GM21515 (cell line): ENCODE measurements at regions not wholly inside any gene's neighbourhood (a gene's known extent, or its start where the extent isn't known, plus 50 kb on each side); places are given as distances from the start of the nearest gene placed in this dataset.

Experiments used
- ATAC-seq: cut with Tn5 transposase; IDR thresholded peaks from one replicate; pipeline ENCODE4 v1.9.1; 2021; ENCODE audit not compliant: unreplicated experiment

DNA sequence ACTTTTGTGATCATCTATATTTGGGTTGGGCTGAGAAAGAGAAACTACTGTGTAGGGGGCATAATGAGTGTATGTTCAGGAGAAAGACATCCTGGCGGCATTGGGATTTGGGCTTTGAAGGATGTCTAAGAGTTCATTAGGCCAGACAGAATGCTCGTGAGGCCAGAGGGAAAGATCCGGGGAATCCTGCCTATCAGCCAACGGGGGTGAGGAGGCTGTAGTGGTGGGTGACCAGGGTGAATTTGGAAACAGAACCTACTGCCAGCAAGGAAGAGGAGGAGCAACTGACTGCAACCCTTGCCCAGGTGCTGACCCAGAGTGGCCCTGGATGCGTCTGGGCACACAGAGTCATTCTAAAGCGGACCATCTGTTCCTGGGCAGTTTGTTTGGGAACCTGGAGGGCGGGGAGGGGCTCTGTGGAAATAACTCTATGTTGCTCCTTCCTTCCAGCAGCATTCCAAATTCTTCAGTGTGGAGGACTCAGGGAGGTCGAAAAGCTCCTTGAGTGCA, 56.9 kb upstream of the ECE1 start:
- ATAC-seq, result no peak

- ATAC-seq, result no peak
Observed at GRCh38 chr1:21346365-21347071, 56.3 kb upstream of the ECE1 start.

DNA sequence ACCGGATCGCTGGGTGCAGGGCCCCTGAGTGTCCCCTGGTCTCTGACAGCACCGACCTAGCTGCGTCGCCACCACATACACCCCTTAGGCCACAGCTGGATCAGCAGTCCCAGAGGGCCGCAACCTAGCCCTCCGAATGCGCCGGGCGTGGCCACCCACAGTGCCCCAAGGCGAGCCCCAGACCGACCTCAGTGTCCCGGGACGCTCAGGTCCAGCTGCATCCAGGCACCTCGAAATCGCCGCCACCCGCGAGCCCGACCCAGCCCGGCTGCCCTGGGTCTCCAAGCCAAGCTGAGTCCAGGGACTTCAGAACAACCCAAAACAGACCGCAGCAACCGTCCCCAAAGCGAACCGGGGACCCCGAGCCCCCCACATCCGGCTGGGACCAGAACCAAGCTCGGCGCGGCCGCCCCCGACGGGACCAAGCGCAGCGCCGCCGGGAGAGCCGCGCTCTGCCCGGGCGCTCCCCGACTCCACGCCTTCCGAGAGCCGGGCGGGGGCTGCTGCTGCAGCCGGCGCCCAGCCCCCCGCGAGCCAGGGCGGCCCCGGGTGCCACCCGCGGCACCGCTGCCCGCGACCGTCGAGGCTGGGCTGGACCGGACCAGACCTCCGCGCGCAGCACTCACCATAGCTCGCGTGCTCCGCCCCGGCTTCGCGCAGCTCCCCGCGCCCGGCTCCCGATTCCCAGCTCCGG, 54.6 kb upstream of the ECE1 start:
- peak; percentile 28 for ATAC-seq

DNA sequence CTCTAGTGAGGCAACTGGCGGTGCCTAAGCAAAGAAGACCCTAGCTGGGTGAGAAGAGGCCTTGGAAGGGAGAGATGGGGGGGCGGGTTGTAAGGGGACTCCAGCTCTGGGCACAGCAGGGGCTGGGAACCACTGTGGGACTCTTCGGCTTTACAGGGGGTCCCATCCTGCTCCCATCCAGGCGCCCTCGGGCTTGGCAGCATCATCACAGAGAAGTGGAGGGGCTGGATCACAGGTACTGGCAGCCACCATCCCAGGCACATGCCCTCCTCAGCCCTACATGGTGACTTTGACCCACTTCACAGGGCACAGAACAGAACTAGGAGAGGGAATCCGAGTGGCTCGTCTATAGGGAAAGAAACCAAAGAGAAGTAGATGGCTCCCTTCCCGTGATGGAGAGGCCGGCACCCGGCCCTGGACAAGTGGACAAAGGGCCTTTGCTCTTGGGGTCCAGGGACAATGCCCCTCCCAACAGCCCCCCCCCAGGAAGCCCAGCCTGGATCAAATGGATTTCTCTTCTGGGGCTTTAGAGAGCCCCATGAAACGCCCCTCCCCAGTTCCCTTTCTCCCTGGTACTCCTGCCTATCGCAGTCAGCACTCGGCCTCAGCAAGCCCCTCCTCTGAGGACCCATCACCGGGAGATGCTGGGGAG, 54.0 kb upstream of the ECE1 start:
- ATAC-seq, result no peak

DNA sequence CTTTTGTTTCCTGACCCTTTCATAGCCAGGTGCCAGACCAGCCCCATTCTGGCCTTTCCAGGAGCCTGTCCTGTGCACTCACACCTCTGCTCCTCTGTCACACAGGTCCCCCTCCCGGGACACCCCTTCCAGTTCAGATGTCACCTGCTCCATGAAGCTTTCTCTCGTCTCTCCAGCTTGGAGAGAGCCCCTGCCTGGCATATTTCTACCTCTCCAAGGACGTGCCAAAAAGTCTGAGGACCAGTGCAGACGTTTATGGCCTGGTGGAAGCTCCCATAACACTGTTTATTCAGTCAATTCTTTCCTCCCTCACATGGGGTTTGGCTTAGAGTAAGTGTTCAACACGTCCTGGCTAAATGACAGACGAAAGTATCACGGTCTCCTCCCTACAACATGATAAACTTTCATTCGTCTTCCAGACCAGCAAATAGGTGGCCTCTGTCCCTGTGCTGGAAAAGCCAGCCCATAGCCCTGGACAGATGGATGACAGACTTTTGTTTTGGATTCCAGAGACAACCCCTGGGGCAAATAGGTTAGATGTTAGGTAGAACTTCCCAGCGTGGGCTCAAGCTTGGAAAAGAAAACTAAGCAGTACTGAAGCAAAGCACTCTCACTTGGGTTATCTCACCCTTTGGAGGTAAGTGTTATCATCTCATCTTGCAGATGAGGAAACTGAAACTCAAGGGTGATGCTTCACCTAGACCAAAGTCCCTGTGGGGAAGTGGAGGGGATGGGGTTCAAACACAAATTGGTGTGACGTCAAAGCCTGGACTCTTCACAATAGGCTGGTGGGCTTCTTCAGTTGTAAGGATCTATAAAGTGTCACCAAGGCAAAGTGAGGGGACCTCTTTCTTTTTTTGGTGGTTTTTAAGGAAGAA, 52.9 kb upstream of the ECE1 start:
- no peak for ATAC-seq

- no peak for ATAC-seq
Observed at GRCh38 chr1:21341517-21342078, 51.3 kb upstream of the ECE1 start.

DNA sequence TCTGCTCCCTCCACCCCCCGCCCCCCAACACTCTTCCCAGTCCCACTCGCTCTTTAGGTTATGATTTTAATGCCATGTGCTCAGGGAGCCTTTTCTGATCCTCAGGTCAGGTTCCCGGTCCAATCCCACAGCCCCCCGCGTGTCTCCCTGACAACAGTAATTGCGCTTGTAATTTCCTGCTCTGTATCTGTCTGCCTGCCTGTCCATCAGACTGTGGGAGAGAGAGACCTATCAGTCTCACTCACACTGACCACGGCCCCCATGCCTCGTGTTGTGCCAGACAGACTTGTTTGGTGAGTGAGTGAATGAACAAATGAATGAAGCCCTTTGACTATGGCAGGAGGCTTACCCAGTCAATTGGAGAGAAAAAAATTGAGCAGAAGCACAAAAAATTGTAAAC, 50.8 kb upstream of the ECE1 start:
- ATAC-seq, result no peak

DNA sequence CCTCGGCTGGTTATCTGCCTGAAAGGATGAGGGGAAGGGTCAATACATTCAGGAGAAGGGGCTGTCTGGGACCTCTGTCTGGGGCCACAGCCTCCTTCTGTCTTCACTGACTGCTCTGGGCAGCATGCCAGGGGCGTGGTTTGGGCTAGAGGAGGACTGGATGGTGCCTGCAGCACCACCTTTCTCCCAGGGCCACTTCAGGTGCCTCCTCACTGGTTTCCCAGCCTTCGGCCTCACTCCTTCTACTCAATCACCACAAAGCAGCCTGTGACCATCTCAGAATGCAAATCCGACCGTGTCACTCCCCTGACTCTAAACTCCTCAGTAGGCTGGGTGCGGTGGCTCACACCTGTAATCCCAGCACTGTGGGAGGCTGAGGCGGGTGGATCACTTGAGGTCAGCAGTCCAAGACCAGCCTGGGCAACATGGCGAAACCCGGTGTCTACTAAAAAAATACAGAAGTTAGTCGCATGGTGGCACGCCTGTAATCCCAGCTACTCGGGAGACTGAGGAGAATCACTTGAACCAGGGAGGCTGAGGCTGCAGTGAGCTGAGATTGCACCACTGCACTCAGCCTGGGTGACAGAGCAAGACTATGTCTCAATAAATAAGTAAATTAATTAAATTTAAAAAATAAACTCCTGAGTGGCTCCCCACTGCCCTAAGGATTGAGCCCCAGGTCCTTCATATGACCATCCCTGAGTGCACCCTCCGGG, 50.1 kb upstream of the ECE1 start:
- no peak for ATAC-seq
